ENCODE measurements at regions not wholly inside any gene's neighbourhood (a gene's known extent, or its start where the extent isn't known, plus 50 kb on each side); places are given as distances from the start of the nearest gene placed in this dataset.

GRCh38 chr4:124209211-124209610 lies 503.3 kb downstream of the ANKRD50 start:
- TF ChIP-seq CTCF (IDR thresholded peaks at IDR 0.05; ENCODE audit: poor library complexity, severe bottlenecking), result no peak
- no peak for TF ChIP-seq POLR2AphosphoS5 (IDR thresholded peaks at IDR 0.05)
- TF ChIP-seq EP300 (conservative IDR thresholded peaks at IDR 0.05; ENCODE audit: poor library complexity, severe bottlenecking), result no peak
- no peak for TF ChIP-seq SMC3 (conservative IDR thresholded peaks at IDR 0.05; ENCODE audit: poor library complexity)
- TF ChIP-seq TAF1 (IDR thresholded peaks at IDR 0.05; ENCODE audit: low read depth), result no peak
- no peak for TF ChIP-seq RAD21 (conservative IDR thresholded peaks at IDR 0.05)
- TF ChIP-seq REST (IDR thresholded peaks at IDR 0.05; ENCODE audit: borderline replicate concordance), result no peak
- no peak for TF ChIP-seq EZH2 (IDR thresholded peaks at IDR 0.05; ENCODE audit: borderline replicate concordance, insufficient read depth, low read length, poor library complexity, severe bottlenecking)

All from neural cell (in vitro differentiated cells).